GM03348 (cell line): ENCODE measurements at regions not wholly inside any gene's neighbourhood (a gene's known extent, or its start where the extent isn't known, plus 50 kb on each side); places are given as distances from the start of the nearest gene placed in this dataset.
A peak's percentile ranks its signal among the peaks of the same experiment; 100 is the strongest.

Source experiments
- DNase-seq: peaks from one replicate; pipeline ENCODE4 v3.0.0; 2012; ENCODE audit warnings: low spot score

- no peak for DNase-seq
Measured at GRCh38 chr2:12083713-12084419, 337.4 kb downstream of the LPIN1 start.

GRCh38 chr2:12087175-12087574 is 340.7 kb downstream of the LPIN1 start:
- no peak for DNase-seq

GRCh38 chr2:12087671-12088380 is 341.4 kb downstream of the LPIN1 start:
- DNase-seq = no peak

GRCh38 chr2:12089001-12089400 is 342.6 kb downstream of the LPIN1 start:
- DNase-seq = no peak

GRCh38 chr2:12089496-12089895 is 343.1 kb downstream of the LPIN1 start:
- DNase-seq = no peak

GRCh38 chr2:12090072-12090471 is 343.6 kb downstream of the LPIN1 start:
- DNase-seq = no peak

- peak; percentile 15 for DNase-seq
Measured at GRCh38 chr2:12090590-12090989, 344.2 kb downstream of the LPIN1 start.

GRCh38 chr2:12091201-12091806 is 344.9 kb downstream of the LPIN1 start:
- DNase-seq = no peak

GRCh38 chr2:12094134-12094533 is 347.7 kb downstream of the LPIN1 start:
- no peak for DNase-seq

- no peak for DNase-seq
Measured at GRCh38 chr2:12096051-12096787, 349.8 kb downstream of the LPIN1 start.

- no peak for DNase-seq
Measured at GRCh38 chr2:12096788-12097449, 350.5 kb downstream of the LPIN1 start.

- DNase-seq = no peak
Measured at GRCh38 chr2:12097859-12098258, 351.4 kb downstream of the LPIN1 start.

GRCh38 chr2:12099374-12099773 is 352.9 kb downstream of the LPIN1 start:
- DNase-seq = no peak

GRCh38 chr2:12102679-12103078 is 356.2 kb downstream of the LPIN1 start:
- no peak for DNase-seq

GRCh38 chr2:12105180-12105579 is 358.7 kb downstream of the LPIN1 start:
- DNase-seq = no peak

GRCh38 chr2:12106440-12107080 is 360.1 kb downstream of the LPIN1 start:
- peak; percentile 94 for DNase-seq

GRCh38 chr2:12107321-12107720 is 360.9 kb downstream of the LPIN1 start:
- no peak for DNase-seq

- DNase-seq = no peak
Measured at GRCh38 chr2:12107939-12108338, 361.5 kb downstream of the LPIN1 start.

- DNase-seq = no peak
Measured at GRCh38 chr2:12109363-12110017, 363.1 kb downstream of the LPIN1 start.

- peak; percentile 11 for DNase-seq
Measured at GRCh38 chr2:12110074-12110473, 363.6 kb downstream of the LPIN1 start.

- no peak for DNase-seq
Measured at GRCh38 chr2:12110481-12110880, 364.0 kb downstream of the LPIN1 start.
